ENCODE measurements at regions not wholly inside any gene's neighbourhood (a gene's known extent, or its start where the extent isn't known, plus 50 kb on each side); places are given as distances from the start of the nearest gene placed in this dataset.

DNA sequence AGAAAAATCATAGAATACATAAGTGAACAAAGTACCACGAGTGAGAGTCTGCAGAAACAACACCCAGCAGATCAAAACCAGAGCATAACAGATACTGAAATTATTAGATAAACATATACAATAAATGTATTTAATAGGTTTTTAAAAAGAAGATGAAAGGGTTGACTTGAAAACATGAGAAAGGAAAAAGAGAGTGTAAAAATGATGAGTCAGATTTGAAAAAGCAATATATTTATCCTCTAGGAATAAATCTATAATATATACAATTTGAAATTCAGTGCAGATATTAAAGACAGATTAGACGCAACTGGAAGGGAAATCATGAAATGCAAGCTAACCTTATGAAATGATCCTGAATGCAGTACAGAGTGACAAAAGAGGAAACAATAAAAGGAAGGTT, 170.2 kb upstream of the RUNX1 start:
- H2AFZ ChIP-seq, result no peak overlapping the region
- no peak overlapping the region for H3K4me3 ChIP-seq
- H3F3A ChIP-seq (ENCODE audit: insufficient read depth), result peaks cover 50% of the 10 kb centered on the region
- no peak overlapping the region for H3K9ac ChIP-seq
- H4K20me1 ChIP-seq (ENCODE audit: insufficient read depth), result no peaks in the 10 kb centered on the region
- peaks cover 53% of the 10 kb centered on the region for H3K4me1 ChIP-seq (ENCODE audit: insufficient read depth)
- no peaks in the 10 kb centered on the region for H3K36me3 ChIP-seq (ENCODE audit: low read depth)
- H3K4me2 ChIP-seq (ENCODE audit: unreplicated experiment), result peak overlapping the region; percentile 51
- H3K27ac ChIP-seq, result peak overlapping the region; percentile 71; the same call in 1 of the 2 replicates
- WGBS, 2 experiments (ENCODE audit: low coverage in 1 of 2, low lambda C conversion rate in 2 of 2, missing lambda C conversion rate in 2 of 2), result 73 to 84% methylated on average over 2 of the region's 2 CpGs
- H3K9me3 ChIP-seq (ENCODE audit: low read depth), result no peaks in the 10 kb centered on the region
- no peaks in the 10 kb centered on the region for H3K9me2 ChIP-seq (ENCODE audit: insufficient read depth)
- H3K79me2 ChIP-seq (ENCODE audit: insufficient read depth), result no peaks in the 10 kb centered on the region
- no peaks in the 10 kb centered on the region for H3K27me3 ChIP-seq (replicated peaks; ENCODE audit: insufficient read depth)
- TF ChIP-seq EZH2phosphoT487 (IDR thresholded peaks at IDR 0.05; ENCODE audit: insufficient read depth, low read depth), result no peak
- TF ChIP-seq EZH2 (IDR thresholded peaks at IDR 0.05; ENCODE audit: insufficient read depth, poor library complexity, severe bottlenecking), result no peak
- DNase-seq, result no peak
- in situ Hi-C loops (cut with MboI), result loop anchor here (25.0 kb wide), 2 partner anchors 332 to 618 kb away; no protein-coding TSS in a partner anchor

DNA sequence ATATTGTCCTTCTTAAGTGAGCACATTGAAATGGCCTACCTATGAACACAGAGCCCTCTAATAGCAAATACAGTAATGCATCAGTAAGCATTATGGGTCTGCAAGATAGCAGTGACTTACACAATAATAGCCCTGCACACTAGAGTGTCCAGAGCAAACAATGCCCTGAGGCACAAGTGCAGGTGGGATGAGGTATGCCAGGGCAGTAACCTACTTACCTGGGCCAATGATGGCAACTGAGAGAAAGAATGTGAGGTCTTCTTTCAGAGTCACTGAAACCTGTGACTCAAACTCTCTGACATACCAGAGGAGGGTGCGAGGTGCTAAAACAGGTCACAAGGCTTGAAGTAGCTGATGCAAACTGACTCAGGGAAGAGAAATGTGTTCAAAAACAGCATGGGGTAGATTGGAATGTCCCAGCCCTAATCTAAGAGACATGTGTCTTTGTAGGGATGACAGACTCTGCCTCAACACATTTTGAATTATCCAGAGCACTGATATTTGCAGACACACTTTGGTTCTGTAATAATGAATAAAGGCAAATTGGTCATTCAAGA, 168.5 kb upstream of the RUNX1 start:
- H3K36me3 ChIP-seq (ENCODE audit: low read depth), result no peaks in the 10 kb centered on the region
- TF ChIP-seq EZH2 (IDR thresholded peaks at IDR 0.05; ENCODE audit: insufficient read depth, poor library complexity, severe bottlenecking) (no peak), EZH2phosphoT487 (IDR thresholded peaks at IDR 0.05; ENCODE audit: insufficient read depth, low read depth) (0 out of 2 replicates have a peak, but pooled peaks have one; percentile 30)
- H3F3A ChIP-seq (ENCODE audit: insufficient read depth), result peaks cover 55% of the 10 kb centered on the region
- peaks cover 59% of the 10 kb centered on the region for H3K4me1 ChIP-seq (ENCODE audit: insufficient read depth)
- in situ Hi-C loops (cut with MboI), result loop anchor here (25.0 kb wide), 2 partner anchors 330 to 620 kb away; no protein-coding TSS in a partner anchor
- no peaks in the 10 kb centered on the region for H3K9me3 ChIP-seq (ENCODE audit: low read depth)
- 0 to 5% methylated on average over 1 of the region's 1 CpG for WGBS, 2 experiments (ENCODE audit: low coverage in 1 of 2, low lambda C conversion rate in 2 of 2, missing lambda C conversion rate in 2 of 2)
- H3K9ac ChIP-seq, result peak overlapping the region; percentile 6; the same call in 1 of the 2 replicates
- H3K9me2 ChIP-seq (ENCODE audit: insufficient read depth), result peaks cover 5% of the 10 kb centered on the region; the same call in 1 of the 2 replicates
- no peaks in the 10 kb centered on the region for H4K20me1 ChIP-seq (ENCODE audit: insufficient read depth)
- H3K27ac ChIP-seq, result peak overlapping the region; percentile 71
- H3K79me2 ChIP-seq (ENCODE audit: insufficient read depth), result no peaks in the 10 kb centered on the region
- H2AFZ ChIP-seq, result no peak overlapping the region
- H3K4me3 ChIP-seq, result no peak overlapping the region
- no peaks in the 10 kb centered on the region for H3K27me3 ChIP-seq (replicated peaks; ENCODE audit: insufficient read depth)
- peak overlapping the region; percentile 58 for H3K4me2 ChIP-seq (ENCODE audit: unreplicated experiment)
- peak; percentile 93 for DNase-seq

DNA sequence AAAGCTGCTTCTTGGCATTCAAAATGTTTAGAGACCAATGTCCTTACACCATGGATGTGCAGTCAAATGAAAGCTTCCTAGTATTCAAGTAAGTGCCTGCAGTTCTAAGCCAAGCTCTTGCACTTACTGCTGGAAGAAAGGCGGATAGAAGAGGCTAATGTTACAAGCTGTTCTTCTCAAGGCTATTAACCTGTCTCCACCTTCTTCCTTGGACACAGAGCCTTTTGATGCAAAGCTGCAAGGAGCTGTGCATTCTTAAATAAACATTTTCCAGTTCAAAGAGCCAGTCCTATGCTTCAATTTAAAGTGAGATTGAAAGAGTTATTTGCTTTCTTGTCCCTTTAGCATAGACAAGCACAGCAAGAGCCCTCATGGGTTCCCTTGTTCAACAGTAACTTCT, 167.9 kb upstream of the RUNX1 start:
- Histone ChIP-seq H3K4me3 (no peak overlapping the region), H3K9ac (peak overlapping the region; percentile 6; the same call in 1 of the 2 replicates), H3F3A (ENCODE audit: insufficient read depth) (peaks cover 59% of the 10 kb centered on the region), H3K27me3 (replicated peaks; ENCODE audit: insufficient read depth) (no peaks in the 10 kb centered on the region), H3K27ac (peak overlapping the region; percentile 71), H4K20me1 (ENCODE audit: insufficient read depth) (no peaks in the 10 kb centered on the region), H3K4me2 (ENCODE audit: unreplicated experiment) (peak overlapping the region; percentile 58), H2AFZ (no peak overlapping the region), H3K36me3 (ENCODE audit: low read depth) (no peaks in the 10 kb centered on the region), H3K4me1 (ENCODE audit: insufficient read depth) (peaks cover 60% of the 10 kb centered on the region), H3K9me2 (ENCODE audit: insufficient read depth) (peaks cover 5% of the 10 kb centered on the region; the same call in 1 of the 2 replicates), H3K9me3 (ENCODE audit: low read depth) (no peaks in the 10 kb centered on the region), H3K79me2 (ENCODE audit: insufficient read depth) (no peaks in the 10 kb centered on the region)
- in situ Hi-C loops (cut with MboI), result loop anchor here (25.0 kb wide), 2 partner anchors 330 to 620 kb away; no protein-coding TSS in a partner anchor
- WGBS, 2 experiments (ENCODE audit: low coverage in 1 of 2, low lambda C conversion rate in 2 of 2, missing lambda C conversion rate in 2 of 2), result 95 to 100% methylated on average over 1 of the region's 1 CpG
- TF ChIP-seq EZH2phosphoT487 (IDR thresholded peaks at IDR 0.05; ENCODE audit: insufficient read depth, low read depth) (no peak), EZH2 (IDR thresholded peaks at IDR 0.05; ENCODE audit: insufficient read depth, poor library complexity, severe bottlenecking) (no peak)
- no peak for DNase-seq

DNA sequence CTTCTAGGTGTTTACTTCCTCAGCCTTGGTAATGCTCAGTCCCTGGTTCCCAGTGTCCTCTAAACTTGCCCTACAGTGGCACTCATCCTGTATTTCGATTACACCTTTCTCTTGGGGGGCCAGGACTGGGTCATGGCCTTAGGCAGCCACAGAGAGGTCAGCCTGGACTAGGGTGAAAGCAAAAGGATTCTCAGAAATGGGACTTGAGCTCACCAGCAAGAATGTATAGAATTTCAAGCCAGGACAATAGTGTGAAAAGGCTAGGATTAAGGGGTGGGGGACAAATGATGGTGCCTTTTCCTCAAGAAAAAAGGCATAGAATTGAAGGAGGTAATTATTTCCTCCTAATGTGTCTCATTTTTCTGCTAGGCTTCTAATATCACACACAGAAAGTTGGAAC, 166.8 kb upstream of the RUNX1 start:
- Histone ChIP-seq H3K9me3 (ENCODE audit: low read depth) (no peaks in the 10 kb centered on the region), H3K79me2 (ENCODE audit: insufficient read depth) (no peaks in the 10 kb centered on the region), H3K36me3 (ENCODE audit: low read depth) (no peaks in the 10 kb centered on the region), H3K4me3 (no peak overlapping the region), H4K20me1 (ENCODE audit: insufficient read depth) (no peaks in the 10 kb centered on the region), H2AFZ (no peak overlapping the region), H3K4me2 (ENCODE audit: unreplicated experiment) (no peak overlapping the region), H3K27me3 (replicated peaks; ENCODE audit: insufficient read depth) (no peaks in the 10 kb centered on the region), H3K9me2 (ENCODE audit: insufficient read depth) (peaks cover 5% of the 10 kb centered on the region; the same call in 1 of the 2 replicates), H3K9ac (no peak overlapping the region), H3F3A (ENCODE audit: insufficient read depth) (peaks cover 60% of the 10 kb centered on the region), H3K4me1 (ENCODE audit: insufficient read depth) (peaks cover 57% of the 10 kb centered on the region), H3K27ac (no peak overlapping the region)
- DNase-seq, result no peak
- in situ Hi-C loops (cut with MboI), result loop anchor here (25.0 kb wide), 2 partner anchors 329 to 621 kb away; no protein-coding TSS in a partner anchor
- no peak for TF ChIP-seq EZH2phosphoT487 (IDR thresholded peaks at IDR 0.05; ENCODE audit: insufficient read depth, low read depth)
- no peak for TF ChIP-seq EZH2 (IDR thresholded peaks at IDR 0.05; ENCODE audit: insufficient read depth, poor library complexity, severe bottlenecking)
- 80 to 93% methylated on average over 1 of the region's 1 CpG for WGBS, 2 experiments (ENCODE audit: low coverage in 1 of 2, low lambda C conversion rate in 2 of 2, missing lambda C conversion rate in 2 of 2)
